ENCODE measurements at regions not wholly inside any gene's neighbourhood (a gene's known extent, or its start where the extent isn't known, plus 50 kb on each side); places are given as distances from the start of the nearest gene placed in this dataset.
"Not testable (repeated sequence)": the region's sequence is repeated elsewhere in the genome, so short reads cannot be mapped to it uniquely, and the experiment has no call there.

DNA sequence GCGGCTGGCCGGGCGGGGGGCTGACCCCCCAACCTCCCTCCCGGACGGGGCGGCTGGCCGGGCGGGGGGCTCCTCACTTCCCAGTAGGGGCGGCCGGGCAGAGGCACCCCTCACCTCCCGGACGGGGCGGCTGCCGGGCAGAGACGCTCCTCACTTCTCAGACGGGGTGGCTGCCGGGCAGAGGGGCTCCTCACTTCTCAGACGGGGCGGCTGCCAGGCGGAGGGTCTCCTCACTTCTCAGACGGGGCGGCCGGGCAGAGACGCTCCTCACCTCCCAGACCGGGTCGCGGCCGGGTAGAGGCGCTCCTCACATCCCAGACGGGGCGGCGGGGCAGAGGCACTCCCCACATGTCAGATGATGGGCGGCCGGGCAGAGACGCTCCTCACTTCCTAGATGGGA, 112.6 kb upstream of the FAM174B start:
- DNase-seq, result not testable (repeated sequence)

DNA sequence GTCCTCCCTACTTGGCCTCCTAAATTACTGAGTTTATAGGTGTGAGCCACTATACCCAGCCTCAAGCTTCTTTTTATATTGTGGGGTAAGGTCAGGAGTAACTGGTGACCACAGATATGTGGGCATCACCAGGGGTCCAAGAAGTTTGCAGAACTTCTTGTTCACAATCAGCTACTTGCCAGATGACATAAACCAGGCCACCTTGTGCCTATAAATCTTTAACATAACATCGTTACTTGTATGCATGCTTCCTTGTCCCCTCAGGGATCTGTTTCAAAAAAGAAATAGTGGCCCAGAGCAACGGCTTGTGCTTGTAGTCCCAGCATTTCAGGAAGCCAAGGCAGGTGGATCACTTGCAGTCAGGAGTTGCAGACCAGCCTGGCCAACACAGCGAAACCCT, 115.1 kb upstream of the FAM174B start:
- no peak for DNase-seq

DNA sequence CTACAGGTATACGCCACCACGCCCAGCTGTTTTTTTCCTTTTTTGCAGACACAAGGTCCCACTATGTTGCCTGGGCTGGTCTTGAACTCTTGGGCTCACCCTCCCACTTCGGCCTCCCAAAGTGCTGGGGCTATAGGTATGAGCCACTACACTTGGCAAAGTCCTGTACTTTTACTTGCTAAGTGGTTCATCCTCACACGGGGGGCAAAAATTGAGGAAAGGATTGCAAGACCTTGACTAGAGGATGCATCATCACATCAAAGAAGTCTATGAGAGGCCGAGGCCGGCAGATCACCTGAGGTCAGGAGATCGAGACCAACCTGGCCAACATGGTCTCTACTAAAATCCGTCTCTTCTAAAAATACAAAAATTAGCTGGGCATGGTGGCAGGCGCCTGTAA, 116.5 kb upstream of the FAM174B start:
- no peak for DNase-seq

DNA sequence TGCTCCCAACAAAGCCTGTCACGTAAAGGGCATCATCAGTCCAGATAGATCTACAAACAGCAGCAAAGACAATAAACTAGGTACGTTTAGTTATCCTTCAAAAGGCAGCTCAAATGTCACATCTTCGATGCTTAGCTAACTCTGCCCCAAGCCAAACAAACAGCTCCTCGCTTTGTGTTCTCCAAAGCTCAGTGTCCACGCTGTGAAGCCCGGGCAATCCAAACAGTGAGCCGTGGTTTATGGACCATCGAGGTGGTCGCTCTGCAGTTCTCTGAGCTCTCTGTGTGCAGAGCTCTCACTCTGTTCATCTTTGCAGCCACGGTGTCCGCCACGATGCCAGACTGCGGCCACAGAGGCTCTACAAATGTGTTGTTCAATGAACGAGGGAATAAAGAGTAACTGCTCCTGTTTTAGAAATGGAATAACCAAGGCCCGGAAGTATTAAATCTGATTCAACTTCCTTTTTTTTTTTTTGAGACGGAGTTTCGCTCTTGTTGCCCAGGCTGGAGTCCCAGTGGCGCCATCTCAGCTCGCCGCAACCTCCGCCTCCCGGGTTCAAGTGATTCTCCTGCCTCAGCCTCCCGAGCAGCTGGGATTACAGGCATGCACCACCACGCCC, 117.2 kb upstream of the FAM174B start:
- no peak for DNase-seq

DNA sequence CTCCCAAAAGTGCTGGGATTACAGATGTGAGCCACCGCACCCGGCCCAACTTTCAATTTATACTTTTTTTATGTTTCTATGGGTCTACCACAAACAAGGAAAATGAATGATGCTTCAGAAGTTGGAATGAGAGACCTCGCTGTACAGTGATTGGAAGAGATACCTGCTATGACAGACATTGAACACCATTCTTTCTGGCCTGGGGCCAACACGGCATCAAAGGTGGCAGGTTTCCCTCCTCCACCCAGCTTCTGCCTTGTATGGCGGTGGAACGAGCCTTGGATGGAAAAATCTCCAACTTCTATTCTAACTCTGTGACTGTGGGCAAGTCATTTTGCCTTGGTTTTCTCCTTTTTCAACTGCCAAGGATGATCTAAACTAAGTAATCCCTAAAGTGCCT, 117.8 kb upstream of the FAM174B start:
- no peak for DNase-seq

DNA sequence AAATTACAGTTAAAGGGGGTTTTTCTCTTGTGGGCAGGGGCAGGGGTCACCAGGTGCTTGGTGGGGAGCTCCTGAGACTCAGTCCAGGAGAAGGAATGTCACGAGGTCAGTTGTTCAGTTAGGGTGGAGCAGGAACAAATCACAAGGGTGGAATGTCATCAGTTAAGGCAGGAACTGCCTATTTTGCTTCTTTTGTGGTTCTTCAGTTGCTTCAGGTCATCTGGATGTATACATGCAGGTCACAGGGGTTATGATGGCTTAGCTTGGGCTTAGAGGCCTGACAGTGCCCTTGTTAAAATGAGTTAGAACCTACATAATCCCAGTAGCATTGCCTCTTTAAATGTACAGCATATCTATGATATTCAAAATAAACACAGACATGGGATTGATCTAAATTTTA, 120.2 kb upstream of the CHD2 start:
- DNase-seq, result no peak

DNA sequence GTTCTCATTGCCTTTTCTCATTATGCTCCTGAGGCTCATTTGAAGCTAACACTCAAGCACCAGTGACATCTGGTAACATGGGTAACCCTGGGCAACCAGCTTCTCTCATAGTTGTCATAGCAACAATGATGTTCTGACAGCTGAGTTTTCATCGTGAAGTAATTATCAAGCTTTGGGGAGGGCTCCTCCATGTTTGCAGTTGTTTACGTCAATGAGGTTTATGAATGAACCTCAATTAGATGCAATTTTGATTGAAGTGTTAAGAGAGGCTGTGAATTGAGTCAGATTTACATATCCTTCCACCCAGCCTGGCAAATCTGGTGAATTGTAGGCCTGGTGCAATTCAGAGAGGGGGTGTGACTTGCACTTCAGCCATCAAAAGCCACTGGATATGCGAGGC, 119.3 kb upstream of the CHD2 start:
- no peak for DNase-seq

DNA sequence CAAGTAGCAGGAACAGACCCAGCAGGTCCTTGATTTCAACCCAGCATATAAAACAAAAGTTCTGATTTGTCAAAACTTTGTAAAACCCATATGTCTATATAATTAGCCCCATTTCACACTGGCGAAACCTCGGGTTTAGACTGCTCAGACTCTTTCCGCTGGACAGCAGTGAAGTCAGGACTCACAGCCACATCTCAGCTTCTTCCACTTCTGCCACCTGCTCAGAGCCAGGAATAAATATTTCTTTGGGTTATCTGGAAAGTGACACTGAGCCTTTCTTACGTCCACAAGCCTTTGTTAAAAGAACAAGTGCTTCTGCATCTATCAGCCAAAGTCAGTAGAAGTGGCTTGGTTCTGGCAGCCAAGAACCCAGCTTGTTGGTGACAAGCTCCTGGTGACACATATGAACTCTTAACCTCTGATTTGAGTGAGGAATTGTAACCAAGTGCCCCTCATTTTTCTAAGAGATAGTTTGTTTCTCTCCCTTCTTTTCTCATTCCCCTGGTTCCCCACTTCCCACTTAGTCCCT, 118.1 kb upstream of the CHD2 start:
- no peak for DNase-seq

DNA sequence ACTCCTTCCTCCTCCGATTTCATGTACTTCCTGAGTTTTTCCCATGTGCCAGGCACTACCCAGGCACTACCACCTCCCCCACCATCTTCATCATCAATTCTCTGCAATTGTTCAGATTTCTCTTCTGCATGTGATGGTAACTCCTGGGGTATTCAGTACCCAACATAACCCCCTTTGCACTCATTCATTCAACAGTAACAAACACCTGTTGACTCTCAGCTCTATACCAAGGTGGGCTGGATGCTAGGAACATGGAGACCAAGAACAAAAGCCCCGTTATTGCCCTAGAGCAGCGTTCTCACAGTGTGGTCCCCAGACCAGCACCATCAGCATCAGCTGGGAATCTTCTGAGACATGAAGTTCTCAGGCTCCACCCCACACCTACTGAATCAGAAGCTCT, 113.0 kb upstream of the CHD2 start:
- DNase-seq, result no peak

DNA sequence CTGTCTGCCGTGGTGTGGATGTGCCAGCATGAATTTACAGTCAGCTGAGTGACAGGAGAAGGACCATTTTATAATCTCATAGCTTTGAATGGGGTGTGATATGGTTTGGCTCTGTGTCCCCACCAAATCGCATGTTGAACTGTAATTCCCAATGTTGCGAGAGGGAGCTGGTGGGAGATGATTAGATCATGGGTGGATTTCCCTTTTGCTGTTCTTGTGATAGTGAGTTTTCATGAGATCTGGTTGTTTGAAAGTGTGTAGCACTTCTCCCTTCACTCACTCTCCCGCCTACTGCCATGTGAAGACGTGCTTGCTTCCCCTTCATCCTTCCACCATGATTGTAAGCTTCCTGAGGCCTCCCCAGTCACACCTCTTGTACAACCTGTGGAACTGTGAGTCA, 111.9 kb upstream of the CHD2 start:
- DNase-seq, result no peak

DNA sequence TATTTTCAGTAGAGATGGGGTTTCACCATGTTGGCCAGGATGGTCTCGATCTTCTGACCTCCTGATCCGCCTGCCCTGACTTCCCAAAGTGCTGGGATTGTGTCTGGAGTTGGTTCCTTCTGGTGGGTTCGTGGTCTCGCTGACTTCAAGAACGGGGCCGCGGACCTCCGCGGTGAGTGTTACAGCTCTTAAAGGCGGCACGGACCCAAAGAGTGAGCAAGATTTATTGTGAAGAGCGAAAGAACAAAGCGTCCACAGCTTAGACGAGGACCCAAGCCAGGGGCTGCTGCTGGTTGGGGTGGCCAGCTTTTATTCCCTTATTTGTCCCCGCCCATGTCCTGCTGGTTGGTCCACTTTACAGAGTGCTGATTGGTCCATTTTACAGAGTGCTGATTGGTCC, 111.3 kb upstream of the CHD2 start:
- DNase-seq, result not testable (repeated sequence)

DNA sequence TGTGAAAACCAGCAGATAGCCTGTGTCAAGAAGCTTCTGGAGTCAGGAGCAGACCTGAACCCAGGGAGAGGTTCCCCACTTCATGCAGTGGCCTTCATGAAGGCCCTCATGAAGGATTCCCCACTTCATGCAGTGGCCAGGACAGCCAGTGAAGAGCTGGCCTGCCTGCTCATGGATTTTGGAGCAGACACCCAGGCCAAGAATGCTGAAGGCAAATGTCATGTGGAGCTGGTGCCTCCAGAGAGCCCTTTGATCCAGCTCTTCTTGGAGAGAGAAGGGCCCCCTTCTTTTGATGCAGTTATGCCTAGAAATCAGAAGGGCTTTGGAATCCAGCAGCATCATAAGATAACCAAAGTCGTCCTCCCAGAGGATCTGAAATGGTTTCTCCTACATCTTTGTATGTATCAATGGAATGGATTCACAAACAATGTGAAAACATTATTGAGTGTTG, 103.9 kb upstream of the CHD2 start:
- no peak for DNase-seq

DNA sequence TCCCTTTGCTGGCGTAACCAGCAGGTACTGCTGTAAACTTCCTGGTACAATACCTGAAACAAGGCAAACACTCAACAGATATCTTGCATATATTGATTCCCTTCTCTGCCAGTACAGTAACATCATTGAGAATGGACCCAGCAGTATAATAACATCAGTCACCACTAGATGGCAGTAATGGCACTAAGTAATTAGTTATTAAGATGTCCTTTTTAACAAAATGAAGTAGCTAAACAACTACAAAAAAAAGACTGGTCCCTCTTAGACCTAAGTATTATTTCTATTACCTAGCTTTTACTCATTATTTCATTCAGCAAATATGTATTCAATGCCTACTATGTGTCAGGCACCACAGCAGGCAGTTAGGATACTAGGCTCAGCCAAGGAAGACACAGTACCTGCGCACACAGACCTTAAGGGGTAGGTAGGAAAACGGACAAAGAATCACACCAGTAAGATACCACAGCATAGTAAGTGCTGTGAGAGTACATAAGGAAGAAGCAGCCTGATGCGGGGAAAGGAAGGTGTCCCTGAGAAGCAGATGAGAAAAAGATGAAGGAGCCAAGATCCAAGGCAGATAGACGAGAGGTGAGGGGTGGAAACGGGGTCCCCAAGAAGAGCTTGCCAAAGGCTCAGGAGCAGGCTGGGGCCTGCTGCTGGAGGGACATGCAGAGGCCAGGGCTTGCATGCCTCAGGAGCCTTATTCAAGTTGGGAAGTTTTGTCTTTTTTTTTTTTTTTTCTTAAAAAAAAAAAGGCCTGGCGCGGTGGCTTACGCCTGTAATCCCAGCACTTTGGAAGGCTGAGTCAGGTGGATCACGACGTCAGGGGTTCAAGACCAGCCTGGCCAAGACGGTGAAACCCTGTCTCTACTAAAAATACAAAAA, 102.7 kb upstream of the CHD2 start:
- no peak for DNase-seq

DNA sequence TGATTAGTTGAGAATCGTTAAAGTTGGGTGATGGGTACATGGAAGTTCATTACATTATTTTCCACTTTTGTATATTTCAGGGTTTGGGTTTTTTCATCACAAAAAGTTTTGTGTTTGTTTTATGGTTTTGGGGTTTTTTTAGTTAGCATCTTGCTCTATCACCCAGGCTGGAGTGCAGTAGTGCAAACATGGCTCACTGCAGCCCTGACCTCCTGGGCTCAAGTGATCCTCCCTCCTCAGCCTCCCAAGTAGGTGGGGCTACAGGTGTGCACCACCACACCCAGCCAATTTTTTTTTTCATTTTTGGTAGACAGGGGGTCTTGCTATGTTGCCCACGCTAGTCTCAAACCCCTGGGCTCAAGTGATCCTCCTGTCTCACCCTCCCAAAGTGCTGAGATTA, 100.1 kb upstream of the CHD2 start:
- no peak for DNase-seq

DNA sequence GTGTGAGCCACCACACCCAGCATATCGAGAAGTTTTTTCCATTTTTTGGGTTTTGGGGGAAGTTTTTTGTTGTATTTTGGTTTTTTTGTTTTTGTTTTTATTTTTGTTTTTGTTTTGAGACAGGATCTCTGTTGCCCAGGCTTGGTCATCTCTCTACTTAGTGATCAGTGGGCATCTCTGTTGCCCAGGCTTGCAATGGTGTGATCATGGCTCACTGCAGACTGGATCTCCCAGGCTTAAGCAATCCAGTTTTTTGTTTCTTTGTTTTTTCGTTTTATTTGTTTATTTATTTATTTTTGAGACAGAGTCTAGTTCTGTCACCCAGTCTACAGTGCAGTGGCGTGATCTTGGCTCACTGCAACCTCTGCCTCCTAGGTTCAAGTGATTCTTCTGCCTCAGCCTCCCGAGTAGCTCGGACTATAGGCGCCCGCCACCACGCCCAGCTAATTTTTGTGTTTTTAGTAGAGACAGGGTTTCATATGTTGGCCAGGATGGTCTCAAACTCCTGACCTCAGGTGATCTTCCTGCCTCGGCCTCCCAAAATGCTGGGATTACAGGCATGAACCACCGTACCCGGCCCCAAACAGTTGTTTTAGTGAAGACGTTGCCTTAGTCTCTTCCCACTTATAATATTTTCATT, 99.6 kb upstream of the CHD2 start:
- not testable (repeated sequence) for DNase-seq

DNA sequence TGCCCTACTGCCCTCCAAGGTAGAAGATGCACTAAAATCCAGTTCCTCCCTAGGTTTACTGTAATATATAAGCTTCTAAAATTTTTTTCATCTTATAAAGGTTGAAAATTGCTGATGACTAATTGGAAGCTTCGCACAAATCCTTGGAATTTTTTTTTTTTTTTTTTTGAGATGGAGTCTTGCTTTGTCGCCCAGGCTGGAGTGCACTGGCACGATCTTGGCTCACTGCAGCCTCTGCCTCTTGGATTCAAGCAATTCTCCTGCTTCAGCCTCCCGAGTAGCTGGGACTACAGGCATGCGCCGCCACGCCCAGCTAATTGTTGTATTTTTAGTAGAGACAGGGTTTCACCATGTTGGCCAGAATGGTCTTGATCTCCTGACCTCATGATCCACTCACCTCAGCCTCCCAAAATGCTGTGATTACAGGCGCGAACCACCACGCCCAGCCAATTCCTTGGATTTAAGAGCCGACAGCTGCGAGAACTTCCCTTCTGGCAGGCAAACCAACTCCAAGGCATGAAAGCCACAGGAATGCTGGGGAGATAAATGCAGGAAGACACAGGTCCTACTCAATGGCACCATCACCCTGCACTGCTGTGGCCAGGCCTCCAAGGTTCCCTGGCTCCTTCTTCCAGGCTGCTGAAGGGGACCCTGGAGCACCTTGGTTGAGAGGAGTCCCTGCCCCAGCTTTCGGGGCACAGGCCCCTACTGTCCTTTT, 98.9 kb upstream of the CHD2 start:
- not testable (repeated sequence) for DNase-seq

DNA sequence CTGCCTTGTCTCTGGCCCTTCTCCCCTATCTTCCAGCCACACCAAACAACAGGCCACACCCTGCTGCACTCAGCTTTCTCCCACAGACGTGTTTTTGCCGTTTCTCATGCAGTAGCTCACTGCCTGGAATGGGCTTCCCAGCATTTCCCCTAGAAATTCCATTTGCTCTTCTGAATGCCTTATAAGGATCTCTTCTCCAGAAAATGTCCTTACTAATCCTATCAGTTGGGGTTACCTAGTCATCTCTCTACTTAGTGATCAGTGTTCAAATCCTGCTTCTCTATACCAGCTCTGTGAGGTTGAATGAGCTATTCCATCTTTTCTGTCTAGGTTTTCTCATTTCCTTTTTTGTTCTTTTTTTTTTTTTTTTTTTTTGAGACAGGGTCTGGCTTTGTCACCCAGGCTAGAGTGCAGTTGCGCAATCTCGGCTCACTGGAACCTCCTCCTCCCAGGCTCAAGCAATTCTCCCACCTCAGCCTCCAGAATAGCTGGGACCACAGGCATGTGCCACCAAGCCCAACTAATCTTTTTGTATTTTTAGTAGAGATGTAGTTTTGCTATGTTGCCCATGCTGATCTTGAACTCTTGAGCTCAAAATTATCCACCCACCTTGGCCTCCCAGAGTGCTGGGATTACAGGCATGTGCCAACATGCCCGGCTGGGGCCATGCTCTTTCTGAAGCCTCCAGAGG, 98.2 kb upstream of the CHD2 start:
- DNase-seq, result peak; percentile 43

DNA sequence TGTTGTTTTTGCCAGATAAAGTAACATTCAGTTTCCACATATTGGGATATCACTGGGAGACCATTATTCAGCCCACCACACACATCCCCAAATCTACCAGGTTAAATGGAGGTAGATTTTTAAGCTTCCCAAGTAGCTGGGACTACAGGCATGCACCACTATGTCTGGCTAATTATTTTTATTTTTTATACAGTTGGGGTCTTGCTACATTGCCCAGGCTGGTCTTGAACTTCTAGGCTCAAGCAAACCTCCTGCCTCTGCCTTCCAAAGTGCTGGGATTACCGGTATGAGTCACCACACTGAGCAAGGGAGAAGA, 96.6 kb upstream of the CHD2 start:
- DNase-seq, result no peak

DNA sequence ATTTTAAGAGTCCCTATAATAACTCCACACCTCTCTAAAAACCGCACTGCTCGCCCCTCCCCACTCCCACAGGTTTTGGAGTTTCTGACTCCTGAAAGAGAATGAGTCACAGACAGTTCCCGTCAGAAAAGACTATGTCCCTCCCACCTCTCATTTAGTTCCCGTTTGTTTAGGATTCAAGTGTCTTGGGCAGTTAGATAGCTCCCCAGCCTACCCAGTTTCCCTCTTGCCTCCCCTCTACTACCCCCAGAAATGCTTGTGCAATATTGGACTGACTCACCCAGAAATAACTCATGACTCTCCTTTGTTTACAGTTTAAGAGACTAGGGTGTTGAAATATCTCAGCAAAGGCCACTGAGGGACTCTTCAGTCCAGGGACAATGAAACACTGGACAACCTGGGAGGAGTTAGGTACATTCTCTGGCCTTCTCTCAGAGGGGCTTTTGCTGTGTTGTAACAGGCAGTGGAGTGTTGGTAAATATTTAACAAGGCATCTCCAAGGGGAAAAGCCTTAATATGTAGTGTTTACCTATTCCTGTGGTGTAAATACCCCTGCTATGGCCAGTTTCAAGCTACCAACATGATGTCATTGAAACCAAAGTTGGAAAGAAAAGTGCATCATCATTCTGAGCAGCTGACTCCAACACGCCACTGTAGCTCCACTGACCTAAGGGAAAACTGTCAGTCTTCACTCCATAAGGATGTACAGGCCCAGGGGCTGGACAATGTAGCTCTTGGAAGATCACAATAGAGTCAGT, 96.1 kb upstream of the CHD2 start:
- DNase-seq, result peak; percentile 84

DNA sequence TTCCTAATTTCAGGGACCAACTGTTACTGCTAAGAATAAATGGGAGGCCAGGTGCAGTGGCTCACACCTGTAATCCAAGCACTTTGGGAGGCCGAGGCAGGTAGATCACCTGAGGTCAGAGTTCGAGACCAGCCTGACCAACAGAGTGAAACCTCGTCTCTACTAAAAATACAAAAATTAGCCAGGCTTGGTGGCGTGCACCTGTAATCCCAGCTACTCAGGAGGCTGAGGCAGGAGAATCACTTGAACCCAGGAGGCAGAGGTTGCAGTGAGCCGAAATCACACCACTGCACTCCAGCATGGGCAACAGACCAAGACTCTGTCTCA, 95.6 kb upstream of the CHD2 start:
- DNase-seq, result not testable (repeated sequence)

DNA sequence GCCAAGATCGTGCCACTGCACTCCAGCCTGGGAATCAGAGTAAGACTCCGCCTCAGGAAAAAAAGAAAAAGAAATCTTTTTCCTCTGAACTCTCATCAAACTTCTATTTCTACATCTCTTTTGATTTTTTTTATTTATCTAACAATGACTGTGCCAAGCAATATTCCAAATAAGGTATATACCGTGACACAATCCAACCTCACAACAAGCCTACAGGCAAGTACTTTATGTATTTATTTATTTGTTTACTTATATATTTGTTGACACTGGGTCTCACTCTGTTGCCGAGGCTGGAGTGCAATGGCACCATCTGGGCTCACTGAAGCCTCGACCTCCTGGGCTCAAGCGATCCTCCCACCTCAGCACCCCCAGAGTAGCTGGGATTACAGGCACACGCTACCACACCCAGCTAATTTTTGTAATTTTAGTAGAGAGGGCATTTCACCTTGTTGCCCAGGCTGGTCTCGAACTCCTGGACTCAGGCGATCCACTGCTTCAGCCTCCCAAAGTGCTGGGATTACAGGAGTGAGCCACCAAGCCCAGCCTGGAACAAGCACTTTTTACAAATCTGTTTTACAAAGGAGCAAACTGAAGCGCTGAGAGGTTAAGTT, 94.9 kb upstream of the CHD2 start:
- DNase-seq, result no peak

DNA sequence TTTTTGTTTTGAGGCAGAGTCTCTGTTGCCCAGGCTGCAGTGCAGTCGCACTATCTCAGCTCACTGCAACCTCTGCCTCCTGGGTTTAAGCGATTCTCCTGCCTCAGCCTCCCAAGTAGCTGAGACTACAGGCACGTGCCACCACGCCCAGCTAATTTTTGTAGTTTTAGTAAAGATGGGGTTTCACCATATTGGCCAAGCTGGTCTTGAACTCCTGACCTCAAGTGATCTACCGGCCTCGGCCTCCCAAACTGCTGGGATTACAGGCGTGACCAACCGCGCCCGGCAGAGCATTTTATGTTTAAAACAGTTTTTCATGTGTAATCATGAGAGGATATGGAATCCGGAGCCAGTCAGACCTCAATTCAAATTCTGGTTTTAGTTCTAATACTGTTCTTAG, 94.0 kb upstream of the CHD2 start:
- not testable (repeated sequence) for DNase-seq
